KG1 (cell line): ENCODE measurements at regions not wholly inside any gene's neighbourhood (a gene's known extent, or its start where the extent isn't known, plus 50 kb on each side); places are given as distances from the start of the nearest gene placed in this dataset.

Experiments used
- DNase-seq: peaks from one replicate; lab custom pipeline; 2025; lab: John Stamatoyannopoulos, UW

- DNase-seq = no peak
These were observed 477.4 kb upstream of the CCL2 start for GRCh38 chr17:33777674-33778073.

- no peak for DNase-seq
These were observed 476.4 kb upstream of the CCL2 start for GRCh38 chr17:33778505-33779233.

GRCh38 chr17:33779234-33779591 is 475.9 kb upstream of the CCL2 start:
- peak; percentile 12 for DNase-seq

- no peak for DNase-seq
These were observed 469.8 kb upstream of the CCL2 start for GRCh38 chr17:33785281-33785680.

DNA sequence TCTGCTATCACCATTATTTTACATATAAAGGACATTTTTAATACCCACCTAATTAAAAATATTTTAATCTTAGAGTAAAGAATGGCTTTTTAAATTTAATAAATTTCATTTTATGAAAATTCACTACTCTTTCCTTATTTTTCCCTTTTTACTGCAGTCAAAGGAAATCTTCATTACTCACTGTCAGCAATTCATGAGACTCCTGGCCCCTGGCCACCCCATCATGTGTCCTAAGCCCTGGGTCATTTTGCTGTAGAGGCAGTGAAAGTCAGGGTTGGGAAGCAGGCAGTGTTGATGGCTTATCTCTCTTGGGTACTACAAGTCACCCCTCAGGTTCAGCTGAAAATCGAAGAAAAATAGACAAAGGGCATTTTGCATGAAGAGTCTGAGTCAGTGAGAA is 468.6 kb upstream of the CCL2 start:
- DNase-seq = no peak

DNA sequence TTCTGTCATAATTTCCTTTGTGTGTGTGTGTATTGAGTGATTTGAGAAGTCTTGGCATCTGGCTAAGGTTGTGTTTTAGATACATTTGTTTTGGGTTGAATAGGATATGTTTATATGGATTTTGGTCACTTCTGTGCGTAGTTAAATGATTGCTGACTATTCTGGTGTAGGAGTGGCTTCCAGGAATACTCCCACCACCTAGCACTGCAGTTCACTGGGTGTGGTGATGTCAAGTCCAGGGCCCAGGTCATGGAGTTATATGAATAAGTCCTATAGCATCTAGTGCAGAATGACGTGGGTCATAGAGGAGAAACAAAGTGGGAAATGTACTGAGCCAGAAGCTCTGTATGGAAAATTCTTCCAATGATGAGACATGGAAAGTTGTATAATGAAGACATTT is 465.4 kb upstream of the CCL2 start:
- DNase-seq = no peak

- no peak for DNase-seq
These were observed 457.9 kb upstream of the CCL2 start for GRCh38 chr17:33797181-33797580.

GRCh38 chr17:33798308-33798707 is 456.8 kb upstream of the CCL2 start:
- no peak for DNase-seq

DNA sequence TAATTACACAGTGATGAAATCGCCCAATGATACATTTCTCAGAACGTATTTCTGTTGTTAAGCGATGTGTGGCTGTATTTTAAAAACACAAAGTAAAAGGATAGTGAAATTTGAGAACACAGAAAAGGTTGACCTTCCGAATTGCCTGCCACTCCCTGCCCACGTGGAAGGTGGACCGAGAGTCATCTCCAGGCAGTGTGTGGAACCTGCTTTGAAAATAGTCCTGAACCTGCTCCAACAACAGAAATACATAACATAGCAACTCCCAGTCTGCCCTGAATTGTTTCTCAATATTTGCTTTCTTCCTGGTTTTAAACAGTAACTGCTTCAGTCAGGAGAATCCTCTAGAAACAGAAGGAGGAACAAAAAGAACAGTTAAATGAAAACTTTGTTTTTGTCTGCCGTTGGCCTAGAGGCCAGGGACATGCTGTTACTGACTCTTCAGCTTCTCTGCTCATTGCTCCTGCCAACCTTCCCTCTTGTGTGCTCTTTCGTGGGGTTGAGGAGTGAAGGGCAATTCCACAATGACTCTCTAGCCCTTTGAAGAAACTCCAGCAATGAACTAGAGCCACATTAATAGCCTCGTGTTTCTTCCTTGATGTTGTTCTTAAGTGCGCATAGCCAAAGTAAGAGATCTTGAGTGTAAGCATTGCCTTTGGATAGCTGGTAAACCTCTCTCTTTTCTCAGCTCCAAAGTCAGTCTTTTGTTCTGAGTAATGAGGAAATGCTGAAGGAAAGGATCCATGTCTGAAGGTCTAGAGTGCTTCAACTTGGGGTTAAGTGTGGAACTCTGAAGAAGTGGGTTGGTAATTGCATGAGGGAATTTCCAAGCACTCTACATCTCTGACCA is 452.5 kb upstream of the CCL2 start:
- no peak for DNase-seq

DNA sequence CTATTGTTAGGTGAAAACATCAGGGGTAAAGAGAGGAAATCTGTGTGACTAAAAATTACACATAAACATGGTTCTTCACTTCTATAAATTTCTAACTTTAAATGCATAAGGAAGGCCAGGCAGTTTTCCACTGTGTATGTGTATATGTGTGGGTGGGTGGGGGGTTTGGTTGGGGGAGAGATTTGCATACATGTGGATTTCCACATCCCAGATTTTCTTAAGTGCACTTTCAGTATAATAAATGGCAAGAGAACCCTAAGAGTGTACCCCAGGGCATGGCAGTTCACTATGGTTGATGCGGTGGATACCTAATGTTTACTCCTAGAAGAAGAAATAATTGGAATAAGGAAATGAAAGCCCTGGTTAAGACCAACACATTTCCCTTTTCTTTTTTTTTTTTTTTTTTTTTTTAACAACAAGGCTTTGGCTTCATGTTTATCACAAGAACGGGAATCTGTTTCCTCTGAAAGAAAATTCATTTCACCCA is 451.8 kb upstream of the CCL2 start:
- DNase-seq = no peak

- DNase-seq = no peak
These were observed 451.4 kb upstream of the CCL2 start for GRCh38 chr17:33803686-33804085.

- no peak for DNase-seq
These were observed 450.7 kb upstream of the CCL2 start for GRCh38 chr17:33804401-33804800.

DNA sequence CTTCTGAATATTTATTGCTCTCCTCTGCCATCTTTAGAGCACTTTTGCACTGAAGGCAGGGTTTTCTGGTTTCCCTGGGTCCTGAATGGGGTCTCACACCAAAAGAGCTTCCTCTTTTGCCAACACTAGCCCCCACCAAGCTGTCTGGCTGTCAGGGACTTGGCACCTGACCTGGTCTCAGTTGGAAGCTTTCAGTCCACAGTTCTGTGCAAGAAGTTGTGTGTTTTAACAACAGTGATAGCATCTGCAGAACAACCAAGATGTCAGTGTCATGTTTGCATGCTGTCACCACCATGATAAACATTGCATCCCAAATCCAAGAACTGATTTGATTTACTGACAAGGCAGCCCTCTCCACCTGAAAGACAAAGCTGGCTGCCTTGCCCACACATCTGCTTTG is 448.5 kb upstream of the CCL2 start:
- no peak for DNase-seq

DNA sequence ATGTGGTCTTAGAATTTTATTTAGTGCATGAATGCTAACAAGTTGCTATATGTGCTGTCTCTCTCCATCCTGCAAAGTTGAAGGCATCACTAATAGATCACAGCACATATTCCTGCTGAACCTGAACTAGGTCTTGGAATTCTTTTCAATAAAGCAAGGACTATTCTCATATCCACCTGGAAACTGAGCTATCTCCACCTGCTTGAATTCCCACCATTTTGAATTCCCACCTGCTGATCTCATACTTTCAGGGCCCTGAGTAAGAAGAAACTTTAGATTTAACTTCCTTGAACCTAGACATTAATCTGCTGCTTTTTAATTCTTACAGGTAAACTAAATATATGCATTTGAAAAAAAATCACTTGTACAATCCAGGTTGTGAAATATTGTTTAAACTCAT is 445.3 kb upstream of the CCL2 start:
- no peak for DNase-seq

DNA sequence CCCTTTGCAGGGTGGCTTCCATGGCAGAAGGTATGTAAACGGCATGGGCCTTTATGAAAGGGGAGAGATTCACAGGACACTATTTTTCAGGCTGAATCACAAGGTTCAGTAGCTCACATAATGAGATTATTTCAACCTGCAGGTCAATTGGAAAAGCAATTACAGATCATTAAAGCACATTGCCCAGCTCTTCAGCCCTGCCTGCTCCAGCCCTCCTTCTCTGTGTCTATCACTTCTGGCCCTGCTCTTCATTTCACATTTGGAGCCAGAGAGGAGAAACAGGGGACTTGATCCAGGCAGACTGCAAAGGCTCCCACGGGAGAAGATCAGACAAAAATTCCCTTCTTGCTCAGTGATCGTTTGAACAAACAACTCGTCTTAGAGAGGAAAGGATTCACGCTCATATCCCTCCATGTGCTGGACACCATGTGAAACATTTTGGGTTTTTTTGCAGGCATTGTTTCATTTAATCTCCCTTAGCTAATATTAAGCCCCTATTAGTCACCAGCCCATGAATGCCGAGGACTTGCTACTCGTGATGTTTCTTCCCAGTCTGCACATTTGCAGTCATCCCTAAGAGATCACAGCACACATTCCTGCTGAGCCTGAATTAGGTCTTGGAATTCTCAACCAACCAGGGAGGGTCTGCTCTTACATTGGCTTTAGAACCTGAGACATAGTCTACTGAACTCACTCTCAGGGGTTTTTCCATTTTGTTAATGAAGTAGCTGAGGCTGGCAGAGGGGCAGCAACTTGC is 443.9 kb upstream of the CCL2 start:
- no peak for DNase-seq

- no peak for DNase-seq
These were observed 443.0 kb upstream of the CCL2 start for GRCh38 chr17:33811984-33812577.

DNA sequence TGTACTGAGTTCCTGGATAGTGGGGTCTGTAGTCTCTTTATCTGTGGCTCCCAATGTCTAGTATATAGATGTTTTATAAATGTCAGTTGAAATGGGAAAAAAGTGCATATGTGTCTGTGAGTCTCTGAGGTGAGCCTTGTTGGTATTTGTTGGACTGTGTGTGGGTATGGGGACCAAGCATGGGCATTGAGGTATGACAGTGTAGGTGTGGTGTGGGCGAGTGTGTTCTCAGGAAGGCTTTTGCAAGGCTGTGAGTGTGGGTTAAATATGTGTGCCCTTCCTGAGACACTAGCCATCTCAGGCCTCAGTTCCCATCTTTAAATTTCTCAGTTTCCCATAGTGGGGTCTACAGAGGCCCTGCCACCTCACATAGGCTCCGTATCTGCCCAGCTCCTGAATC is 440.2 kb upstream of the CCL2 start:
- DNase-seq = no peak

DNA sequence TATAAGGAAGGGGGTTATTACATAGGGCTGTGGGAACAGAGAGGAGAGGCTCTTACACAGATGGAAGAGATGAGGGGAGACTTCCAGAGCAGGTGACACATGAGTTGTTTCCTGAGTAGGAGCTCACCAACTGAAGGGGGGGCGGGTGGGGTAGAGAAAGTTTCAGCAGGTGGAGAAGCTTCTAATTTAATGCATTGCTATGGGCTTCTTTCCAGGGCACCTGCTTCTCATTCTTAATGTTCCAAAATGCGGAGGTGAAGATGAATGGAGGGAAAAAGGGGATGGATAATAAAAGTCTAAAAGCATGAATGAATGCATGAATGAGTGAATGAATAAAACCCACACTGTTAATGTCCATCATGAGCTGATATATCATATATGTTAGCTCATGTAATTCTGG is 439.0 kb upstream of the CCL2 start:
- DNase-seq = no peak

GRCh38 chr17:33816842-33817617 is 438.1 kb upstream of the CCL2 start:
- no peak for DNase-seq

- DNase-seq = no peak
These were observed 435.5 kb upstream of the CCL2 start for GRCh38 chr17:33819539-33819938.

- DNase-seq = no peak
These were observed 422.8 kb upstream of the CCL2 start for GRCh38 chr17:33832262-33832661.

DNA sequence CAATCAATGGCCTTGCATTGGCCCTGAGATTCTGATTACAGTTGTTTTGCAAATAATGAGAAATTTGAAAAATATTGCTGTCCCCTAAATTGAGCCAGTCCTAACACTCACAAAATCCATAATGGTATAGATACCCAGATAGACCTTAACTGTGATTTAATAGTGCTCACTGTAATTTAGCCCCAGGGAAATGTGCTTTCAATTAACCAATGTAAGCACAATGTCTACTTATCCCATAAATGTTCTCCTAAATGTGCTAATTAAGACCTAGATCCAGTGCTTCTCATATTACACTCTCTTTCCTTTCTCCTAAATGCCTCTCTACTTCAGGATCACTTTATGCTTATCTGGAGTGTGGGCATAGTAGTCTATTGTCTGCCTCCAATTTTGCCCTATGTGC is 417.8 kb upstream of the CCL2 start:
- no peak for DNase-seq
